GM19455 (cell line): ENCODE measurements at regions not wholly inside any gene's neighbourhood (a gene's known extent, or its start where the extent isn't known, plus 50 kb on each side); places are given as distances from the start of the nearest gene placed in this dataset.

ENCODE experiments used
- ATAC-seq: cut with Tn5 transposase; IDR thresholded peaks from one replicate; pipeline ENCODE4 v1.9.1; 2021; ENCODE audit not compliant: unreplicated experiment

GRCh38 chrX:40171513-40172400 is 74.0 kb upstream of the BCOR start:
- ATAC-seq, result no peak

- no peak for ATAC-seq
Observed at GRCh38 chrX:40170830-40171512, 73.2 kb upstream of the BCOR start.

DNA sequence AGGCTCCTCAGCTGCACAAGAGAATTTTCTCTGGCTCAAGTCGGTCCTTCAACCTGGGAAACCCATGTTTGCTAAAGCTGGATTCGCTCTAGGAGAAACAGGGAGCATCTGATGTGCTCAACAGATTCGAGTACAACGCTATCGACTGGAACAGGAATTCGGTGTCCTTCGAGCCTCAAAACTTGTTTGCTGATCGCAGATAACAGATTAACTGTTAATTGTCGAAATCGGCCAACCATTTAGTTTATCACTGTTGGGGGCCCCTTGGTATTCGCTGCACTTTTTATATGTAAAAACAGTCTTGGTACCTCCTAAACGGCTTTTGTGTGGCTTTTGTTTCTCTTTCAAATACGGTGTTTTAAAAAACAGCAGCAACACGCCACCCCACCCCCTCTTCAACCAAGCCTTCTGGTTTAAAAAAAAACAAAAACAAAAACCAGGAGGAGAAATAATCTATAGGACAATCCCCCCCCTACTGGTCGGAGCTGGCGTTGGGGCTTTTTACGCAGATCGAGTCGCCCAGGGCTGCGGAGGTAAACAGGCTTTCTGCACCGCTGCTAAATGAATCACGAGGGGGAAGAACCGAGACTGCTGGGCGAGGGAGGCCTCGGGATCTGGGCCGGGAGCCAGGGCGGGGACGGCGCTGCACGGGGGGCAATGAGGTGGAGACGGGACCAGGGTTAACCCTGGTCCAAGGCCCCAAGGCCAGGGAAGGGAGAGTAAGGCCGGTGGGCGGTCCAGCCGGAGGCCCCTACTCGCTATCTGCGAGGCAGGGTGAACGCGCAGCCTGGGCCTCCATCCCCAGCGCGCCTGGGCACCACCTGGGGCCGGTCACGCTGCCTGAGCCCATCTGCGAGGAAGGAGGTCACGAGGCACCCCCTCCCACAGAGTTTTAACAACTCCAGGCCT is 71.7 kb upstream of the BCOR start:
- ATAC-seq, result no peak

GRCh38 chrX:40168480-40169011 is 70.8 kb upstream of the BCOR start:
- ATAC-seq, result no peak

GRCh38 chrX:40167850-40168479 is 70.2 kb upstream of the BCOR start:
- ATAC-seq, result no peak

DNA sequence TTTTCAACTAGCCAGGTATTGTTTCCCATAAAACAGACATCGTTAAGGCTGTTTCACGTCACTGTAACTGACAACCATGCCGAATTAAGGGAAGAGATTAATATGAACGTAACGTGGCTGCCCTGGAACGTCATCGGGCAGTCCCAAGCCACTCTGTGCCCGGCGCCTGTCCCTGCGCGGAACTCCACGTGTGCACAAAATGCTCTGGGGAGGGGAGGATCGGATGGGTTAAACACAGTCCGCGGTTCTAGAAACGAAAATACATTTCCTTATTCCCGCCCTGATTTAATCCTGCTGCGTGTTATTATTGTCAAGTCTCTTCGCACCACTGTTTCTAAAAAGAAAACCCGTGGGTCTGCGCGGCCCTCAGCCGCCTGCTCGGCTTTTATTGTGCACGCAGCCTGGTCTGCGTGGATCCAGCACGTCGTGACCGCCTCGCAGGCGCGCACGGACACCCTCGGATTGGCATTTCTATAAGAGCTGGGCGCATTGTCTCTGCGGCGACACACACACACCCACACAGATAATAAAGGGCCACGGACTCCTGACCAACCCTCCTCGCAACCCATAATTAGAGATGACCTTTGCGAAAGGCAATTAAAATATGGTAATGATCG is 69.6 kb upstream of the BCOR start:
- ATAC-seq, result no peak

DNA sequence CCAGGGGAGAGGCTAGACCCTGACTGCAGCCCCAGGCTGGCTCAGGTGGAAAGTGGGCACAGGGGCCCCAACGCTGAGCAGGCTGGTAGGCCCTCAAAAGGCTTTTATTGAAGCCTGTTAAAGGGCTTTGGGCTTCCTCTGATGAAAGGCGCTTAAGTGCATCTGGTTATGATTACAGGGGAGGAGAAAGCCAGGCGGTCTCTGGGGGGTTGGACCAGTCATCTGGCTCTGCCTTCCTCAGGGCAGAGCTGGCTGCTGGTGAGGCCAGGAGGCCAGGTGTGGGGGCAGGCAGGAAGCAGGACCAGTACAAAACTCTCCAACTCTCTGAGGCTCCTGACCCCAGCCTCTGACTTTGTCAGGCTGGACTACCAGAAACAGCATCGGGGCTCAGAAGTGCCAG is 68.8 kb upstream of the BCOR start:
- ATAC-seq, result no peak

DNA sequence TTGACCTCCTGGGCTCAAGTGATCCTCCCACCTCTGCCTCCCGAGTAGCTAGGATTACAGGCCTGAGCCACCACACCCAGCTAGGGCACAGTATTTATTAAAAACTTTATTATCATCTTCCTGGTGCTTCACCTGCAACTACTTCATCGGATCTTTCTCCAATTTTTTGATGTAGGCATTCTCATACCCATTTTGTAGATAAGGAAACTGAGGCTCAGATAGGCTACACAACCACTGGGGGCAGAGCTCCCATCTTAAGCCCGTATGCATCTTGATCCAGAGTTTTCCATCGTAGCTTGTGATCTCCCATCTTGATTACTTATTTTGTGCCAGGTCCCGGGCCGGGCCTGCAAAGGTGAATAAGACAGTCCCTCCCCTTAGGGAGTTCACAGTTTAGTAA is 68.1 kb upstream of the BCOR start:
- no peak for ATAC-seq

DNA sequence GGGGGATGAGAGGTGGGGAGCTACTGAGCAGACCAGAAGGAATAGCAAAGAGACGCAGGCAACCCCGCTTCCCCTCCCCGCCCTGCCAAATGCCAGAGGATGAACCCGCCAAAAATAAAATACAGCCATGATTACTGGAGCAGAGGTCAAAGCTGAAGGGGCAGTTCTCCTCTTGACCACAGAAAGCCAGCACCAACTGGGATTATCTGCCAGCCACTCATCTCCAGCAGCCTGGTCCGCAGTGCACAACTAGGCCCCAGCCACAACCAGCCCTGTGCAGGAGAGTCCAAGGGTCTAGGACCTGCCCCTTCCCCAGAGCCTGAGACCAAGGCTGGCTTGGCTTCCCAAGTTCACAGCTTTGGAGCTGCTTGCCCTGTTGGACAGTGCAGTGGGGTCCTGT is 67.4 kb upstream of the BCOR start:
- ATAC-seq, result no peak

GRCh38 chrX:40164751-40165150 is 67.0 kb upstream of the BCOR start:
- ATAC-seq, result no peak

DNA sequence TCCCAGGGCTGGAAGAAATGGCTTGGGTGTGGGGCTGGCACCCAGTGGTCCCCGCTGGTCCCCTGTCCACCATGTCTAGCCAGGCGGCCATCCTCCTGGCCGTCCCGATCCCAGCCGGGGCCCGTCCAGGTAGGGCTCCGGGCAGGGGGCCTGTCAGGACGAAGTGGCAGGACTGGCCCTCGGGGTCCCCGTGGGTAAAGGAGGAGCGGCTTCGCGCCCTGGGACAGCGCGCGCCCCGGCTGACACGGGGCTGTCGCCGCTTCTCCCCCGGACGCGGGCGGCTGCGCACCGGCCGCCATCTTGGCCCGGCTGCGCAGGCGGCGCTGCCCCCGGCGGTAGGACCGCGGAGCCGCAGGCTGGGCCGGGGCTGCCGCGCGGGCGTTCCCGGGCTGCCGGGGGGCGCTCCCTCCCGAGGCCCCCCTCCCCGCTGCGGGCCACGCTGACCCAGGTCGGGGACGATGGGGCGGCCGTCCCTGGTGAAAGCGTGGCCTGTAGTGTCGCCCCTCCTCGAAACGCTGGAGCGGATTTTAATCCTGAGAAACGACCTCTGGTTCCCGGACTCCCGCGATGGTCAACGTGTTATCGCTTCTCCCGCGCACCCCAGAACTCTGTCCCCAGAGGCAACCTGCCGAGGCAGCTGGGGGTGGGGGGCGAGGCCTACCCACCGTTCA is 60.4 kb upstream of the BCOR start:
- ATAC-seq, result no peak

- no peak for ATAC-seq
Observed at GRCh38 chrX:40157228-40158035, 59.7 kb upstream of the BCOR start.

- no peak for ATAC-seq
Observed at GRCh38 chrX:40156470-40157227, 58.9 kb upstream of the BCOR start.

GRCh38 chrX:40155589-40156469 is 58.1 kb upstream of the BCOR start:
- ATAC-seq, result no peak

DNA sequence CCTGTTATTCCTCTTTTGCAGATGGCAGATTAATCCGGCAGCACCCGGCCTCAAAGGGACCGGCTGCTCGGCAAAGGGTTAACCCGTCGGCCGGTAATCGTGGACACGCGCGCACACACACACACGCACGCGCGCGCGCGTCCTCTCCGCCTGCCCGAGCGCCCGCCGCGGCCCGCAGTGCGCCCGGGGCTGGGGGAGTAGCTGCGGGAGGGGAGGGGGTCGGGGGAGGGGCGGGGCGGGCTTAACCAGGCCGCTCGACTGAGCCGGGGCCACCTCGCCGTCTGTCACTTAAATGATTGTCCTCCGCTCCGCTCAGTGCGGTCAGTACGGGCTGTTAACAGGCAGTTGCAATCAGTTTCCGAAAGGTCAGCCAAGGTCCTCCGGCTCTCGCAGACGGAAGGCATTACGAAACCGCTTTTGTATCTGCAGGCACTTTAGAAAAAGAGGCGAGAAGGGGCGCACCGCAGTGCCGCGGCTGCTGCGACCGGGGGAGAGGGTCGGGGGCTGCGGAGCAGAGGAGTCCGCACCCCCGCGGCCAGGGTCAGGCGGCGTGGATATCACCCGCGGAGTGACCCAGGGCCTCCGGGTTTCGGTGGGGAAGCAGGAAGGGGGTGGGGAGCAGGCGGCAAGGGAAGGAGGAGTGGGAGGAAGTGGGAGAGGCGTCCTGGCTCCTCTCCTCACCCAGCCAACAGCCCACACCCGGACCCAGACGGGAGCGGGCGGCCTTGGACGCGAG is 57.3 kb upstream of the BCOR start:
- ATAC-seq, result no peak

GRCh38 chrX:40154250-40154852 is 56.6 kb upstream of the BCOR start:
- no peak for ATAC-seq
